Middle frontal gyrus (tissue), 1 donor: ENCODE measurements at regions not wholly inside any gene's neighbourhood (a gene's known extent, or its start where the extent isn't known, plus 50 kb on each side); places are given as distances from the start of the nearest gene placed in this dataset.

Source experiments
- DNase-seq: peaks from one replicate; pipeline ENCODE4 v3.0.0-alpha.2; 2015; ENCODE audit warnings: low spot score; ENCODE audit errors: extremely low spot score

GRCh38 chr9:26321935-26322334 lies 570.7 kb downstream of the CAAP1 start:
- DNase-seq = no peak

GRCh38 chr9:26319859-26320258 lies 572.7 kb downstream of the CAAP1 start:
- DNase-seq = no peak

GRCh38 chr9:26313108-26313507 lies 579.5 kb downstream of the CAAP1 start:
- DNase-seq = no peak

DNA sequence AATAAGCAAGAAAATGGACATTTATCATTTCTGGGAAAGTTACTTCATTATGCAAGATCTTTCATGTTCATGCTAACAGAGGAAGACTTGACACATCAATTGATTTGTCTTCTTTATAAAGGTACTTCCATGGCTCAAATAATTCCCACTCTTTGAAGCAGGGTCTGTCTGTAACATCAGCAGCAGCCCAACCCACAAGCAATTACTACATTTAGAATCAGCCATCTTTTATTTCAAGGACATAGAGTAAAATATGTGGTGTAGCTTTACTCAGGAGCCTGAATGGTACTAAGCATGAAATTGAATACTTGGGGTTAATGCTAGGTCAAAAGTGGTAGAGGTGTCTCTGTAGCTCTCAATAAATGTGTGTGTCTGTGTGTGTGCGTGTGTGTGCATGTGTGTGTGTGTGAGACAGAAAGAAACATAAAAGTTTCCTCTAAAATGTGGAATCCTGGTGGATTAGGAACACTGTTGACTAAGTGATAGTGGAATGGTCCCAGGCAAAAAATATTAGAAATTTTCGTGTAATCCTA lies 581.1 kb downstream of the CAAP1 start:
- no peak for DNase-seq

DNA sequence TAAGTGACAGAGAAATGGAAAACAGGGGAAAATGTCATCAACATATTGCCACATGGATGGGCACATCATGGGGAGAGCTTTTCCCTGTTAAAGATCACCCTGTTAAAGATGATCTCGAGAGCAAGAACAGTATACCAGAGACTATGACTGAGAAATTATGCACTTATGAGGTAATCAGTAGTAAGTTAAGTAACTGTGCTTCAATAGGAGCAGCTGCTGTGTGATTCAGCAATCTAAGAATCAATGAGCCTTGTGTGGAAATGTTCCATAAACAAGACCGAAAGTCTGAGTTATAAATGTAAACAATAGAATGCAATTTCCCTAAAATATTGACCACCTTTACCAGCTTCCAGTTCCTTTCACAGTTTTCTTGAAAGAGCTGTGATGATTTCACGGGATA lies 582.3 kb downstream of the CAAP1 start:
- DNase-seq = no peak

DNA sequence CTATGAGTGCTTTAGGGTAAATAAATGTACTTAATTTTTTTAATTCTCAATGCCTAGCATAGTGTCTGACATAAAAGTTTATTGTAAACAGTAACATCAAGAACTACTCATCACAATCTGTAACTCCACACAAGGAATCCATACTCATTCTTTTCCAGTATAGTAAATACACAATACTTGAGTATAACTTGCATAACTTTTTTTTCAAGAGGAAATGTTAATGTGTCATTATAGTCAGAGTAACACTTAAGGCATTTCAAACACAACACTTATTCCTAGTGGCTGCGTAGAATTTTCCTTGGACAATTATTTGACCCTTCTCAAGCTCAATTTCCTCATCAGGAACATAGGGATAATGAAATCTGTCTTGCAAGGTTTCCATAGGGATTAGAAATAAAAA lies 584.3 kb downstream of the CAAP1 start:
- no peak for DNase-seq

DNA sequence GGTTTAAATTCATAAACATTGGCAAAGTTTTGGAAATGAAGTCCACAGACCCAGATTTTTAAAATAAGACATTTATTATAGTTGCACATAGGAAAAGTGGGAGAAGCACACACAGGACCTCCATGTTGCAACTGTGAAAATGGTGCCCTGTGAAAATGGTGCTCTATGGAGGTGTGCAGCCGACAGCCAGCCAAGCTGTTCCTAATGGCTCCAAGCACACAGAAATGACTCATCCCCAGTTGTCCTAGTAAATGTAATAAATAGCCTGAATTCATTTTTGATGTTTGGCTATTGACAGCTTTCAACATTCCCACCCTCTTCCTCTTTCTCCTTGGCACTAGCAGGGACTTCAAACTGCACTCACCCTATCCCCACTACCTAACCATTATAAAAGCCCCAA lies 590.9 kb downstream of the CAAP1 start:
- no peak for DNase-seq

GRCh38 chr9:26301046-26301445 lies 591.6 kb downstream of the CAAP1 start:
- no peak for DNase-seq

DNA sequence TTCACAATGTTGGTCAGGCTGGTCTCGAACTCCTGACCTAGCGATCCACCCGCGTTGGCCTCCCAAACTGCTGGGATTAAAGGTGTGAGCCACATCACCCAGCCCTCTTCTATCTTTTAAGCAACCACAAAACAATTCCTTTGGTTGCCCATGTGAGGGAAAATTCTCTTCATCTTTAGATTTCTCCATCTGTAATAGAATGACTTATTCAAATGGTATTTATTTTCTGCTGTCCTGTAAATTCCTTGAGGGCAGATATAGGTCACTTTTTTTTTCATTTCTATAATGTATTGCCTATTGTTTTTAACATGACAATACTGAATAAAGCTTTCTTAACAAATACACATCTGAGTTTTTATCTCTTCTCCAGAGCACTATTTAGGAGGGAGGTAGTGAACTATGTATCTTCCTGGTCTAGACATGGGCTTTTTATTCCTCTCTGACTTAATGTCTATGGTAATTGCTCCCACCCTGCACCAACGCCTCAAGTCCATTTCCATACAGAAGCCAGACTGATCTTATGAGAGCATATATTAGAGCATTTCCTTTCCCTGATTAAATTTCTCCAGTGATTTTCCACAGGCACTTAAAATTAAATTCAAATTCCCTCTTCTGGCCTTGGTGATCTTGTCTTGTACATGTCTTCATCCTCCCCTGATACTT lies 595.6 kb downstream of the CAAP1 start:
- DNase-seq = no peak

DNA sequence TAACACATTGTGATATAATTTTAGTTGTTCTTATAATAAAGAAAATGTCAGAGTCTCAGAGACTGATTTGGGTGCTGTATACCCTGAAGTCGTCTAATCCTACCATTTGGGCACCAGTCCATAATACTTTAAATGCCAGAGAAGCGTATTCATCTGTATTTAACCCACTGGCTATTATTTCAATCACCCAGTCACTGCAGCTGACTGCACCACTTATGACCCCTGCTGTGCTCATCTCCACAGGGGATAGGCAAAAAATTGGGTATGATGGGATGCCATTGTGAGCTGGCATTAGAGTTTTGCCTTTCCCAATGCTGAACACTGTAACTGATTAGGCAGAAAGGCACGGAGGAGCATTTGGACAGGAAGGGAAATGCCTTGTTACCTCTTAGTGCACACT lies 599.7 kb downstream of the CAAP1 start:
- DNase-seq = no peak

DNA sequence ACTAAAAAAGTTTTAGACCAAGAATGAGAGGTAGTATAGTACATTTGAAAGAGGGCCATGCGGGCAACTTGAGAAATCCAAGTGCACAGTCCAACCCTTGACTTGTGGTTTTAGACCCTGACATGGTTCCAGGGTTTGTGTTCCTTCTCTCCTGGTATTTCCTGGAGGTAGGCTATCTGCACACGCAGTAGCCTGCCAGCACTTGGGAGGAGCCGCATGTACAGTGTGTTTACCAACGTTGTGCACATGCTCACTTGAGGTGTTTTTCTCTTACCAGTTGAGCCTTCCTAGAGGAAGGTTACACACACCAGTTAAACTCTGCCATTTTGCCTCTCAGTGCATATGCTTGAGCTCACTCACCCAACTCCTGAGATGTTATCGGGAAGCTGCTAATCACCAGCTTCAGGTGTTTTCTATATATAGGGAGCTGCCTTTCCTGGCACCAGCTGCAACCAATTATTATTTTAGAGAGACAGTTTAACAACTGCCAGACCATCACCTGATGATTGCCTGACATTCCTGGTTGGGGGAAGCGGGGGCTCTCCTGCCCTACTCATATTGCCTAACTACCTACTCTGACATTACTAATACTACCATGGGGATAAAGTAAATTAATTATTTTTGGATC lies 593.4 kb upstream of the TUSC1 start:
- DNase-seq = no peak

- no peak for DNase-seq
Observed at GRCh38 chr9:26266146-26266793, 588.0 kb upstream of the TUSC1 start.

GRCh38 chr9:26264709-26265601 lies 586.7 kb upstream of the TUSC1 start:
- DNase-seq = no peak

GRCh38 chr9:26263478-26263877 lies 585.2 kb upstream of the TUSC1 start:
- DNase-seq = no peak

GRCh38 chr9:26262421-26263107 lies 584.3 kb upstream of the TUSC1 start:
- no peak for DNase-seq

GRCh38 chr9:26261503-26262330 lies 583.5 kb upstream of the TUSC1 start:
- DNase-seq = no peak

DNA sequence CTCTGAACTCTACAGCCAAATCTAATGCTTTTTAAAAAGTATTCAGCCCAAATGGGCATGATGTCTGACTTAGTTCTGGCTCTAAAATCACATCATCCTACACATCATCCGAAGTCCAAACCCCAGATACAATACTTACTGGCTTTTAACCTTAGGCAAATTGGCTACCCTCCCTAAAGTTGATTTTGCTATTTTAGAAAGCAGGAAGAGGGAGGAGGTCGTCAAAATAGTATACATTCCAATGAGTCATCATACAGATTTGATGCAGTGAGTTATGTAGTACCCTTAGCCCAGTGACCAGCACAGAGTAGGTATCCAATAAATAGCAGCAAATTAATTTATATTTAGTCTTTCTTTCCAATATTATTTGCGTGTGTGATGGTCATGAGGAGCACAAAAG lies 582.0 kb upstream of the TUSC1 start:
- no peak for DNase-seq

- no peak for DNase-seq
Observed at GRCh38 chr9:26247861-26248260, 569.6 kb upstream of the TUSC1 start.

DNA sequence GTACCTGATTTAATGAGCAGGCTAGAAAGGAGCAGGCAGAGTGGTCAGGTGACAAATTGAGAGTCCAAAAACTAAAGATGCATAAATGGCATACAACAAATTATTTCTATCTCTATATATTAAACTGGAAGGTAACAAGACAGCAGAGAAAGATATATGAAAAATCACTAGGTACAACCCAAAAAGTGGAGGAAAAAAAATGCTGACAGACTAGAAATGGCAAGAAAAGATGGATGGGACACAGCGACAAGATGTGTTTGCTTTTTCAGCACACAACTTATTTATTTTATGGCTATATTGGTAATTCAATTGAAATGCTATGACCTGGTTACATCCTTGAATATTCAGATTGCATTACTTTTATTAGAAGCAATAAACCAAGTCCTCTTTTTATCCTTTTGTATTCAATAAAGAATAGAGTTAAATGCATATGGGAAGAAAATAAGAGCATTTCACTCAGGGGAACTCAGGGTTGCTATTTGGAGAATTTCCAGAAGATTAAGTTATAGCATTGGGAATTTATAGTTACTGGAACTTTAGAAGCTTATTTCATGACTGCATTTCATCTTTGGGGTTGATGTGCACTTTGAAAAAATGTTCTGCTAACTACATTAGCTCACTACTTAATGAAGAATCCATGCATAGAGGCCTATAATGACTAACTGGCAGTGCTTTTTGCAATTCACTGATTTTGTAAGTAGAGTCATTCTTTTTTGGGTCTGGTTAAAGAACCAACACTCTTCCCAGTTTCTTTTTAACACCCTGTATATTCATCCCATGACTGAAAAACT lies 566.6 kb upstream of the TUSC1 start:
- no peak for DNase-seq
